Psoas muscle (tissue), 7 donors: ENCODE measurements at regions not wholly inside any gene's neighbourhood (a gene's known extent, or its start where the extent isn't known, plus 50 kb on each side); places are given as distances from the start of the nearest gene placed in this dataset.

Experiments
- ATAC-seq, 4 donors: fragments of 200-7000 bp; cut with Tn5 transposase; one replicate each; pipeline ENCODE4 v1.9.1; 2020; ENCODE audit warnings: moderate library complexity in 3 of 4, mild to moderate bottlenecking in 2 of 4
- DNase-seq, 2 donors: peaks; one replicate each; pipeline ENCODE4 v3.0.0-alpha.2; 2020
- H3K27ac ChIP-seq: fragments of 200-600 bp; one replicate; pipeline ENCODE4 v1.8.0; 2022
- H3K27me3 ChIP-seq, 3 donors: fragments of 200-600 bp in 1 of 3; one replicate each; pipeline versions ENCODE4 v1.6.1 to v1.8.0; 2013 to 2022; ENCODE audit warnings: low read length in 2 of 3, mild to moderate bottlenecking in 2 of 3, moderate library complexity in 1 of 3; ENCODE audit not compliant: insufficient read depth in 3 of 3
- H3K36me3 ChIP-seq, 2 donors: fragments of 200-600 bp in 1 of 2; one replicate each; pipeline versions ENCODE4 v1.6.1 to v1.8.0; 2013 to 2022; ENCODE audit warnings: low read depth in 1 of 2, mild to moderate bottlenecking in 1 of 2, moderate library complexity in 1 of 2; ENCODE audit not compliant: insufficient read depth in 1 of 2
- H3K4me1 ChIP-seq: fragments of 200-600 bp; one replicate; pipeline ENCODE4 v1.8.0; 2022
- H3K4me3 ChIP-seq: fragments of 200-600 bp; one replicate; pipeline ENCODE4 v1.8.0; 2022; ENCODE audit warnings: mild to moderate bottlenecking
- H3K9me3 ChIP-seq: fragments of 200-600 bp; one replicate; pipeline ENCODE4 v1.8.0; 2022
- WGBS, 3 donors: extraction: QIAGEN DNeasy Blood & Tissue Kit; methylation state at CpG; one replicate each; pipeline versions ENCODE4 v1.1.6 to v1.1.7; 2013; 5-methylcytosine and 5-hydroxymethylcytosine counted together
- intact Hi-C, 2 donors: fragments of 100-400 bp; cut with DNase I; formaldehyde crosslinking; loops; one replicate each; pipeline versions ENCODE4 v1.11.0 to v1.14.2; 2022
- TF ChIP-seq, protein P1 (sequence below): fragments of 200-600 bp; IDR thresholded peaks from one replicate; pipeline ENCODE4 v1.8.0; 2022; ENCODE audit warnings: antibody characterized with exemption
- donor health status: healthy with polysubstance abuse.
- donor health status: DM: no; HTN: no; CAD: no; lungs with moderate emphysema.
- donor health status: Bipolar disorder and iron deficiency.
- donor health status: healthy.
- donor health status: DM: yes; HTN: yes; CAD: no.
- donor health status: DM: no; HTN: no; CAD: no.
- donor health status: DM: yes; HTN: yes; CAD: no.

DNA sequence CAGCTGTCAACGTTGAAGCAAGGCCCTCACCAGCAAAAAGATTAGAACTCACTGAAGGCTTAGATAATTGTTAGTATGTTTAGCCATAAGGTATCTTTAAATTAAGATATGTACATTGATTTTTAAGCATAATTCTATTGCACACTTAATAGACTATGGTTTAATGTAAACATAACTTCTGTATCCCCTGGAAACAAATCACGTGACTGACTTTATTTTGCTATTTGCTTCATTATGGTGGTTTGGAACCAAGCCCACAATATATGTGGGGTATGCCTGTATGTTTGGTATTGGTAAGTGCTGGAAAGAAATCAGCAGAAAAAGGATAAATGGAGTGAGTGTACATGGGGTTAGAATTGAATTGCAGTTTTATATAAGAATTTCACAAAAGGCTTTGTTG lies 111.9 kb downstream of the NMUR2 start:
- no peaks in the 10 kb centered on the region for H3K27me3 ChIP-seq
- intact Hi-C loops = no loop called here
- DNase-seq (no peak), ATAC-seq (no peak)
- no peak overlapping the region for H3K27ac ChIP-seq
- H3K9me3 ChIP-seq = no peaks in the 10 kb centered on the region
- H3K36me3 ChIP-seq = no peaks in the 10 kb centered on the region
- no peak overlapping the region for H3K4me3 ChIP-seq
- TF ChIP-seq, protein P1, sequence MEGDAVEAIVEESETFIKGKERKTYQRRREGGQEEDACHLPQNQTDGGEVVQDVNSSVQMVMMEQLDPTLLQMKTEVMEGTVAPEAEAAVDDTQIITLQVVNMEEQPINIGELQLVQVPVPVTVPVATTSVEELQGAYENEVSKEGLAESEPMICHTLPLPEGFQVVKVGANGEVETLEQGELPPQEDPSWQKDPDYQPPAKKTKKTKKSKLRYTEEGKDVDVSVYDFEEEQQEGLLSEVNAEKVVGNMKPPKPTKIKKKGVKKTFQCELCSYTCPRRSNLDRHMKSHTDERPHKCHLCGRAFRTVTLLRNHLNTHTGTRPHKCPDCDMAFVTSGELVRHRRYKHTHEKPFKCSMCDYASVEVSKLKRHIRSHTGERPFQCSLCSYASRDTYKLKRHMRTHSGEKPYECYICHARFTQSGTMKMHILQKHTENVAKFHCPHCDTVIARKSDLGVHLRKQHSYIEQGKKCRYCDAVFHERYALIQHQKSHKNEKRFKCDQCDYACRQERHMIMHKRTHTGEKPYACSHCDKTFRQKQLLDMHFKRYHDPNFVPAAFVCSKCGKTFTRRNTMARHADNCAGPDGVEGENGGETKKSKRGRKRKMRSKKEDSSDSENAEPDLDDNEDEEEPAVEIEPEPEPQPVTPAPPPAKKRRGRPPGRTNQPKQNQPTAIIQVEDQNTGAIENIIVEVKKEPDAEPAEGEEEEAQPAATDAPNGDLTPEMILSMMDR = no peak
- peaks cover 5% of the 10 kb centered on the region for H3K4me1 ChIP-seq
- WGBS, 3 donors = 58 to 81% (median 64%) methylated on average over 2 of the region's 2 CpGs

DNA sequence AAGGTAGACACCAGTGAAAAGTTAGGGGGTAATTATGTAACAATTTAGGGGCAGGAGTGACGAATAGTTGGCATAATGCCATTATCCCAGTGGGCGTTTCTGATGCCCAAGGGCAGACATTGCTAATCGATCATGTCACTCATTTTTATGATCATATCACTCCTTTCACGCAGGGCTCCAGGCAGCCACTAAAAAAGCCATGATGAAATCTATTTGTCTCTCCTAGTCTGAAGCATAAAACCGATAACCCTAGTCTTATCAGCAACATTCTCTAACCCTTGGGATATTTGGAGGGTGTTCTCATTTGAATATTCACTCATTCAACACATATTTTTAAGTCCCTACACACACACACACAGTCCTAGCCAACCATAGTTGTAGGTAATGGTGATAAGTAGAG lies 114.9 kb downstream of the NMUR2 start:
- no peaks in the 10 kb centered on the region for H3K27me3 ChIP-seq
- ATAC-seq (no peak), DNase-seq (no peak)
- H3K4me1 ChIP-seq = peaks cover 5% of the 10 kb centered on the region
- H3K9me3 ChIP-seq = no peaks in the 10 kb centered on the region
- 58 to 69% (median 68%) methylated on average over 5 of the region's 5 CpGs for WGBS, 3 donors
- TF ChIP-seq, protein P1 = no peak
- no peaks in the 10 kb centered on the region for H3K36me3 ChIP-seq
- H3K4me3 ChIP-seq = no peak overlapping the region
- H3K27ac ChIP-seq = no peak overlapping the region
- intact Hi-C loops = no loop called here

DNA sequence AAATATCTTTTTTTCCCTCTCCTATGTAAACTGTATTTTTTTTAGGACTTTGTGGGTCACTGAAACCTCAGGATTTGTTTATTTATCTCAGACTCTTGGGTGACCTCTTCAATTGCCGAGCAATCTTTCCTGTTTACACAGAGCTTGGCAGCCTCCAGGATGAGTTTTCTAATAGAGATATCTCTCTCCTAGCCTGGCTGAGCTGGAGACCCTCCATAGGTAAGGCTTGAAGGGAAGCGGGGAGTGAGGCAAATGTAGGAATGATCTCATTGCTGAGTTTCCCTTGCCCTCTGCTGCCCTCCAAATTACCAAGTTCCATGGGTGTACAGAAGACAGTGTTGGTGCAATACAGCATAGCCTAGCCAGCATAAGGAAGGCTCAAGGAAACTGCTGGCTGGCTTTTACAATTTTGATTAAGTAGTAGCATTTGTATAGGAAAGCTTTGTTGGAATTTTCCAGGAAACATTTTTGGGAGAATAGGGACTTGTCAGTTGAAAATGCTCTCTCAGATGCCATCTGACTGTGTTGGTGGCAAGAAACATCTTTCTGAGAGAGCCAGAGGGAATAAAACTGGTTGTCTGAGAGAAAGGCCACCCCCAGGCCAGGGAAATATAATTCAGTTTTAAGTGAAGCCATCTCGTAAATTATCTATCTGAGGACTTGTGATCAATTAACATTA lies 116.0 kb downstream of the NMUR2 start:
- TF ChIP-seq, protein P1 = no peak
- no peaks in the 10 kb centered on the region for H3K27me3 ChIP-seq
- peak; percentile 37 to 78 (median 62) for ATAC-seq
- intact Hi-C loops = no loop called here
- WGBS, 3 donors = 37 to 44% (median 43%) methylated on average over 3 of the region's 3 CpGs
- no peaks in the 10 kb centered on the region for H3K36me3 ChIP-seq
- no peak for DNase-seq
- no peak overlapping the region for H3K4me3 ChIP-seq
- H3K27ac ChIP-seq = peak overlapping the region; percentile 11
- no peaks in the 10 kb centered on the region for H3K9me3 ChIP-seq
- peaks cover 5% of the 10 kb centered on the region for H3K4me1 ChIP-seq

DNA sequence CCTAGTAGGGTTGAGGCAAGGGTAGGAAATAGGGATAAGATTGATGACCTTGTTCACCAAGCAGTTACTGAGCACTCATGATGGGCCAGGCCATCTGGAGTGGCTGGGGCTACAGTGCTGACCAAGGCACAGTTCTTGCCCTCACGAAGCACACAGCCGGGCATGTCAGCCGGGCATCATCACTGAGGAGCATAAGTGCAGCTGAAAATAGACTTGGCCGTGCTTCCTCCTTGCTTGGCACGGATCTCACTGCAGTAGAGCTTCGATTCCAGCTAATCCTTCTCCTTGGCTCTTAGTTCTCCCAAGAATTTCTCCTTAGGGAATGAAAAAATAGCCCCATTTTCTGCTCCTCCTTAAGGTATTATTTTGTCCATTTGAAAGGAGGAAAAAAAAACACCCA lies 116.6 kb downstream of the NMUR2 start:
- 17 to 52% (median 21%) methylated on average over 6 of the region's 6 CpGs for WGBS, 3 donors
- H3K36me3 ChIP-seq = no peaks in the 10 kb centered on the region
- H3K4me3 ChIP-seq = no peak overlapping the region
- H3K9me3 ChIP-seq = no peaks in the 10 kb centered on the region
- DNase-seq = peak; percentile 37 to 66
- TF ChIP-seq, protein P1 = no peak
- peak; percentile 87 to 98 (median 92) for ATAC-seq
- peaks cover 5% of the 10 kb centered on the region for H3K4me1 ChIP-seq
- peak overlapping the region; percentile 11 for H3K27ac ChIP-seq
- no peaks in the 10 kb centered on the region for H3K27me3 ChIP-seq
- intact Hi-C loops = no loop called here

DNA sequence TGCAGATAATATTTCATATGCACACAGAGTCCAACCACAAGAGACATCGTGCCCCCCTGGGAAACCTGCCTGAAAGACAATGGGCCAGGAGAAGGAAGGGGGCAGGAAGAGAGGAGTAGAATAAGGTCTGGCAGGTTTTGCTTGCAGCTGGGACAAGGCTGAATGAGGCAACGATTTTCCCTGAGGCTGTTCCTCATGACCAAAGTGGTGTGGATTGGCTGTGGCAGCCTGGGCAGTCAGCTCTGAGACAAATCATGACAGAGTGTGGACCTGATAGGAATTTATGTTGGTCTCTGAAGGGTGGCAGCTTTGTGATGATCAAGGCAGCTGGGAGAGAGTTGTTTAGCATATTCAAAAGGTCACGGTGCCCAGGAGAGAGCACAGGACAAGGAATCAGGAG lies 119.3 kb downstream of the NMUR2 start:
- Histone ChIP-seq H3K27ac (no peak overlapping the region), H3K36me3 (no peaks in the 10 kb centered on the region), H3K27me3 (no peaks in the 10 kb centered on the region), H3K4me1 (peaks cover 5% of the 10 kb centered on the region), H3K9me3 (no peaks in the 10 kb centered on the region), H3K4me3 (no peak overlapping the region)
- TF ChIP-seq, protein P1 = no peak
- intact Hi-C loops = no loop called here
- no peak for ATAC-seq
- DNase-seq = no peak
- 56 to 58% (median 57%) methylated on average over 3 of the region's 3 CpGs for WGBS, 3 donors
